ENCODE measurements at regions not wholly inside any gene's neighbourhood (a gene's known extent, or its start where the extent isn't known, plus 50 kb on each side); places are given as distances from the start of the nearest gene placed in this dataset.

DNA sequence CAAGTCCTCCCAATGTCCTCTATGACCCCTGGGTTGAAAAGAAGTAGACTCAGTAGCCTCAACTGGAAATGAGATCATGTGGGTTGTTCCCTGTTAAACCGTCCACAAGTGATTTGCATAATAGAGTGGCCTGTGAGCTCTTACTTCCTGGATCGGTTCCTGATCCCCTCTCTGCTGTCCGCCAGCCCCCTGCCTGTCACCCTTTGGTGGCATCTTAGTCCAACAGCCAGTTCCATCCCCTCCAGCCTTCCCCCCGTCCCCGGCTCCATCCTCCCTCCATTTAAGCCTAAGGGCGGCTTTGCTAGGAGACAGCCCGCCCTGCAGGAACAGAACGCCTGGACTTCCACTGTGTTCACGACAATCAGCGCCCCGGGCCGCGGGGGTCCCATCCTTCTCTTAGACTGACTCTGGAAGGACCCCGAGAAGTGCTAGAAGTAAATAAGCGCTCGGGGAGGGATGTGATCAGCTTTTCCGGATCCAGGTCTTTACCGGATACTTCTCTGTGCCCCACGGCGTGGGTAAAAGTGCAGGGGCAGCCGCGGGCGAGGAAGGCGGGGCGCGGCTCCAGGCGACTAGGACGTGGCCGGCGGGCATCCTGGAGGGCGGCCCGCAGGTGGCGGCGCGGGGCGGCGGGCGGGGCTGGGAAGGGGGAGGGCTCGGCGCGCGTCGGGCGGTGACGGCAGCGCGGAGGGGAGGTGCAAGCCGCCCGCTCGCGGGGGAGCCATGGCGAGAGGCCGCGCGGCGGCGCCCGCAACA is 51.2 kb upstream of the ULK4 start:
- peak; percentile 55 for DNase-seq

DNA sequence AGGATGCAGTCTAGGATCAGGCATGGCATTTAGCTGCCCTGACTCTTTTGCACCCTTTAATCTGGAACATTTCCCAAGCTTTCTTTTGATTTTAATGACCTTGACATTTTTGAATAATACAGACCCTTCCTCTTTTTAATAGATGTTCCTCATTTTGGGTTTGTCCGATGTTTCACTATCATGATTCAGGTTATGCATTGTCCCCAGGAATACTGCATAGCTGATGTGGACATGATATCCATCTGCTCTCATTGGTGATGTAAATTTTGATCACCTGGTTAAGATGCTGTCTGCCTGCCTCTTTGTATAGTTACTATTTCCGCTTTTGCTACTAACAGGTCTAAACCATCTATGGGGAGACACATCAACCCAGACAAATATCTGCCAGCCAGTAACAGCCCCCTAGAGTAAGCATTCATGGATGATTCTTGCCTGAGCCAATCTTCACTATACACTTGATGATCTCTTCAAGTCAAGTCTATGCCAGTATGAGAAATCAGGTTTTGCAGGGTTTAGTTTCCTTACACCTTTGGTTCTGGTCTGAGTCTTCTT is 50.6 kb upstream of the ULK4 start:
- no peak for DNase-seq
